Thoracic aorta (tissue), 2 donors: ENCODE measurements at regions not wholly inside any gene's neighbourhood (a gene's known extent, or its start where the extent isn't known, plus 50 kb on each side); places are given as distances from the start of the nearest gene placed in this dataset.

Experiments
- ATAC-seq: fragments of 150-250 bp; one replicate; pipeline ENCODE4 v1.8.0; 2017; ENCODE audit warnings: low read depth; ENCODE audit not compliant: insufficient number of reproducible peaks, low FRiP score
- DNase-seq: peaks from one replicate; pipeline ENCODE4 v3.0.0-alpha.2; 2020; ENCODE audit warnings: low spot score
- H3K27ac ChIP-seq, 2 donors: fragments of 200-600 bp; sonication (generic); 1 replicate in 1 of 2; 2 replicates in 1 of 2; pipeline ENCODE4 v1.5.1; 2016; ENCODE audit warnings: mild to moderate bottlenecking in 2 of 2, moderate library complexity in 2 of 2
- H3K27me3 ChIP-seq: fragments of 200-600 bp; sonication (generic); replicated peaks from 2 replicates; pipeline ENCODE4 v1.6.0; 2016; ENCODE audit warnings: mild to moderate bottlenecking; ENCODE audit not compliant: insufficient read depth
- H3K36me3 ChIP-seq: fragments of 200-600 bp; sonication (generic); one replicate; pipeline ENCODE4 v1.5.1; 2016
- H3K4me1 ChIP-seq, 2 donors: fragments of 200-600 bp; sonication (generic); 1 replicate in 1 of 2; 2 replicates in 1 of 2; pipeline versions ENCODE4 v1.5.1 to v1.6.0; 2016; ENCODE audit warnings: low read depth in 2 of 2, mild to moderate bottlenecking in 1 of 2; ENCODE audit not compliant: control insufficient read depth in 1 of 2
- H3K4me3 ChIP-seq: fragments of 200-600 bp; sonication (generic); 2 replicates; pipeline ENCODE4 v1.5.1; 2016; ENCODE audit warnings: mild to moderate bottlenecking
- H3K9me3 ChIP-seq: fragments of 200-600 bp; sonication (generic); 2 replicates; pipeline ENCODE4 v1.5.1; 2016
- TF ChIP-seq, protein P1 (sequence below): fragments of 200-600 bp; sonication (generic); IDR thresholded peaks from one replicate; pipeline ENCODE4 v1.5.1; 2019; ENCODE audit warnings: antibody characterized with exemption

DNA sequence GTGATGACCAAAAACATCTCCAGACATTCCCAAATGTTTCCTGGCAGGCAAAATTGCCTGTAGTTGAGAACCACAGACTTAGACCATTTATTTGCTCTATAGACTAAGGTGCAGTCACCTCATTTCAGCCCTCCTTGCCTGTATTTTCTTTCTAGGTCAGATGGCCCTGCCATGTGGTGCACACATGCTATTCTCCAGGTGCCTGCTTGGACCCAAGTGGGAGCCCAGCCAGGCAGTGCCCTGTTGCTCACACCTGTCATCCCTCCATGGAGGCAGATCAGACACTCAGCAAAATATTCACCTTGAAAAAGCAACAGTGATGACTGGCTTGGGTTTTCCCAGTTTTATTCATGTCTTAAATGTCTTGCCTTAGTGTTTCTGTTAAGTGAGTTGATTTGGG, 311.4 kb downstream of the TFAP2C start:
- H3K27me3 ChIP-seq, result no peaks in the 10 kb centered on the region

DNA sequence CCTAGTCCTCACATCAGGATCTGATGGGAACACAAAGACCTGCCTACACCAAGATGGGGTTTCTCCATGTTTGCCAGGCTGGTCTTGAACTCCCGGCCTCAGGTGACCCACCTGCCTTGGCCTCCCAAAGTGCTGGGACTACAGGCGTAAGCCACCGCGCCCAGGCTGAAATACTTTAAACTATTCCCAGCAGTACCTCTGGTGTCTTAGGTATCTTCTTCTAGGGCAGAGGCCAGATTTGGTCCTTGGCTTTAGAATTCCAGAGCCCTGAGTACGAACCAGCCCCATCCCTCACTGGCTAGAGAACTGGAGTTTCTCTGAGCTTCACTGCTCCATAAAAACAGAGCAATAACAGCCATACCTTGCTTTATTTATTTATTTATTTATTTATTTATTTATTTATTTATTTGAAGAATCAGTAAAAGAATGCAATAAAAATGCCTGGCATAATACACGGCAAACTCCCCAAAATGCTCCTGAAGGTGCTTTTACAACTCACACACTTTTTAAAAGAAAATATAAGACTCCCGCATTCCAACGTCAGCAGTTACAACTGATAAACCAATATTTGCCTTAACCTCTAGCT, 312.1 kb downstream of the TFAP2C start:
- no peak for ATAC-seq
- H3K27ac ChIP-seq, result no peak overlapping the region
- DNase-seq, result no peak
- H3K27me3 ChIP-seq, result no peaks in the 10 kb centered on the region
- no peaks in the 10 kb centered on the region for H3K9me3 ChIP-seq
- no peaks in the 10 kb centered on the region for H3K4me1 ChIP-seq
- no peaks in the 10 kb centered on the region for H3K36me3 ChIP-seq
- no peak overlapping the region for H3K4me3 ChIP-seq
- TF ChIP-seq, protein P1, sequence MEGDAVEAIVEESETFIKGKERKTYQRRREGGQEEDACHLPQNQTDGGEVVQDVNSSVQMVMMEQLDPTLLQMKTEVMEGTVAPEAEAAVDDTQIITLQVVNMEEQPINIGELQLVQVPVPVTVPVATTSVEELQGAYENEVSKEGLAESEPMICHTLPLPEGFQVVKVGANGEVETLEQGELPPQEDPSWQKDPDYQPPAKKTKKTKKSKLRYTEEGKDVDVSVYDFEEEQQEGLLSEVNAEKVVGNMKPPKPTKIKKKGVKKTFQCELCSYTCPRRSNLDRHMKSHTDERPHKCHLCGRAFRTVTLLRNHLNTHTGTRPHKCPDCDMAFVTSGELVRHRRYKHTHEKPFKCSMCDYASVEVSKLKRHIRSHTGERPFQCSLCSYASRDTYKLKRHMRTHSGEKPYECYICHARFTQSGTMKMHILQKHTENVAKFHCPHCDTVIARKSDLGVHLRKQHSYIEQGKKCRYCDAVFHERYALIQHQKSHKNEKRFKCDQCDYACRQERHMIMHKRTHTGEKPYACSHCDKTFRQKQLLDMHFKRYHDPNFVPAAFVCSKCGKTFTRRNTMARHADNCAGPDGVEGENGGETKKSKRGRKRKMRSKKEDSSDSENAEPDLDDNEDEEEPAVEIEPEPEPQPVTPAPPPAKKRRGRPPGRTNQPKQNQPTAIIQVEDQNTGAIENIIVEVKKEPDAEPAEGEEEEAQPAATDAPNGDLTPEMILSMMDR, result no peak

More for the DNA sequence above, 311.4 kb downstream of the TFAP2C start:
- Histone ChIP-seq H3K27ac (no peak overlapping the region), H3K4me3 (no peak overlapping the region), H3K36me3 (no peaks in the 10 kb centered on the region), H3K4me1 (no peaks in the 10 kb centered on the region), H3K9me3 (no peaks in the 10 kb centered on the region)
- no peak for ATAC-seq
- no peak for DNase-seq
- TF ChIP-seq, protein P1, result no peak

DNA sequence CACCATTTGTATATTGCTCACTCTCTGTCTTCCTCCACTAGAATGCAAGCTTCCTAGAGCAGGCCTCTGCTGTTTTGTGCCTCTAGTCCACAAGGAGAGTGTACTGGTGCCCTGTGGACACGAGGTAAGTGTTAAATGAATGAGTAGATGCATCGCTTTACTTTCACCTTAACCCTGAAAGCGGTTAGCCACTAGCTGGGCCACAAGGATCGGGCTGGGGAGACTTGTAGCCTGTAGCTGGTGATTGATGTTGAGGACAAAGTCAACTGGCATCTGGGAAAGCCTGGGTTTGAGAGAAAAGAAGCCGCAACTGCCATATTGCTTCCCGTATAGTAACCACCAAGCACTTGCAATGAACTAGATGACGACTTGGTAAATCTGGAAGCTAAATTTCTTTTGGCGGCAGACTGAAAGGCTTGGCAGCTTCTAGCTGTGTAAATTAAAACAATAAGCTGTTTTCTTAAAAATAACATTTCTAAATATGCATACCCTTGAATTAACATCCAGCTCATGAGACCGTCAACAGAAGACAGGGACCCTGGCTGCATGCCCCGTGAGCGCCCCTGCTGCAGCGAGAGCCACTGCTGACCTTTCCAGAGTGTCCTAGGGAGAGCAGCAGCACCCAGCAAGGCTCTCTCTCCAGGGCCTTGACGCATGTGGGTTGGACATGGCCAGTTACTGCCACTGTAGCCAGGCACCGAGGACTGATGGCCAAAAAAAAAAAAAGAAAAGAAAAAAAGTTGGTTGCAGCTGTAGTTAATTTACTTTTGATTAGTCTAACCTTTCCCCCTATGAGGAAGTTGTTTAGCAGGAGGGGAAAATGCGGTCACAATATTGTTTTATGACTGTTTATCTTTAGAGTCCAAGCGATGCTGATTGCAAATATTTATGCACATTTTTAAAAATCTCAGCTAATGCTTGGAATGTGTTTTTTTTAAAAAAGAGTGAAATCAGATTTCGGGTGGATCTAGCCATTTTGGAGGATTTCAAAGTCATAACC, 315.1 kb downstream of the TFAP2C start:
- H3K27me3 ChIP-seq, result no peaks in the 10 kb centered on the region
- H3K9me3 ChIP-seq, result no peaks in the 10 kb centered on the region
- H3K27ac ChIP-seq, result no peak overlapping the region
- no peaks in the 10 kb centered on the region for H3K4me1 ChIP-seq
- TF ChIP-seq, protein P1, result no peak
- no peak overlapping the region for H3K4me3 ChIP-seq
- H3K36me3 ChIP-seq, result no peaks in the 10 kb centered on the region
- DNase-seq, result no peak
- ATAC-seq, result no peak

DNA sequence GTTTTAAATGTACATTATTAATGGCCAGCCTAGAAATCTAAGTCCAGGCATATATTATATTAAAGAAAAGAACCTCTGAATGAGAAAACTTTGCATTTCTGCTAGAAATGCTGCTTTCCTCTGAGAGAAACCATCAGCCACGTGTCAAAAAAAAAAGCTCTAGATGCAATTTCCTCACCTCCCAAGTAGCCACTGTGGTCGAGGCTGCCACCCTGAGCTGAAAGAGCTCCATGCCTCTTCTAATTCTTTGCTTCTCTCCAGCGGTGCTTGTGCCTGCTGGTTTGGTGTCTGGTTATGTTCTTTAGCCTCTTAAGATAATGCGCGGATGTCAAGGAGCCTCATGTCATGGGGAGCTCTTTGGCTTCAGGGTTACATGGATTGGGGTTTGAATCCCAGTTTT, 316.0 kb downstream of the TFAP2C start:
- H3K27ac ChIP-seq, result no peak overlapping the region
- ATAC-seq, result no peak

DNA sequence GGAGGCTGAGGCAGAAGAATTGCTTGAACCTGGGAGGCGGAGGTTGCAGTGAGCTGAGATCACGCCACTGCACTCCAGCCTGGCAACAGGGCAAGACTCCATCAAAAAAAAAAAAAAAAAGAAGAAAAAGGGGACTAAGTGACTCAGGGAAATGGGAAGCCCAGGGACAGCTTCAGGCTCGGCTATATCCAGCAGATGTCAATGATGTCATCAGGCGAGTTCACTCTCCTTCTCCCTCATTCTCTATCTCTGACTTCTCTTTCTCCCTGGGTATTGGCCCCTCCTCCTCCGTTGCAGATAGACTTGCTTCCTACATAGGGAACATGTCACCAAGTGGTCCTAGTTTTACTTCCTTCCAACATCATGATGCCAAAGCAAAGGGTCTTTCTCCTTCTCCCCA, 316.8 kb downstream of the TFAP2C start:
- no peaks in the 10 kb centered on the region for H3K27me3 ChIP-seq
- no peak for DNase-seq
- no peak overlapping the region for H3K4me3 ChIP-seq
- TF ChIP-seq, protein P1, result no peak
- H3K4me1 ChIP-seq, result no peaks in the 10 kb centered on the region
- no peak for ATAC-seq
- H3K9me3 ChIP-seq, result no peaks in the 10 kb centered on the region
- H3K27ac ChIP-seq, result no peak overlapping the region
- H3K36me3 ChIP-seq, result no peaks in the 10 kb centered on the region

More for the DNA sequence above, 316.0 kb downstream of the TFAP2C start:
- H3K4me1 ChIP-seq, result no peaks in the 10 kb centered on the region
- H3K36me3 ChIP-seq, result no peaks in the 10 kb centered on the region
- DNase-seq, result no peak
- TF ChIP-seq, protein P1, result no peak
- no peak overlapping the region for H3K4me3 ChIP-seq
- no peaks in the 10 kb centered on the region for H3K9me3 ChIP-seq
- no peaks in the 10 kb centered on the region for H3K27me3 ChIP-seq
